IMR-90 (cell line): ENCODE measurements at regions not wholly inside any gene's neighbourhood (a gene's known extent, or its start where the extent isn't known, plus 50 kb on each side); places are given as distances from the start of the nearest gene placed in this dataset.
"Not testable (repeated sequence)": the region's sequence is repeated elsewhere in the genome, so short reads cannot be mapped to it uniquely, and the experiment has no call there.

Experiments used
- ATAC-seq: fragments of 200-7000 bp; cut with Tn5 transposase; 2 replicates; pipeline ENCODE4 v1.9.1; 2020; ENCODE audit warnings: low read depth, mild to moderate bottlenecking, moderate library complexity
- BruUV-seq: library from RNA; stranded (reverse); fragments of 400-500 nt; replicated peaks from 2 replicates; lab custom pipeline; 2021; lab: Mats Ljungman, UMichigan
- CTCF ChIA-PET: fragments of 300-600 bp; formaldehyde crosslinking; extraction: SDS; loops from one replicate; lab custom pipeline; 2021; ENCODE audit warnings: antibody characterized with exemption; lab: Yijun Ruan, JAX
- POLR2A ChIA-PET: fragments of 300-600 bp; sonication (Branson Sonifier 250); formaldehyde crosslinking; loops from one replicate; lab custom pipeline; 2022; ENCODE audit warnings: antibody characterized with exemption; ENCODE audit not compliant: unreplicated experiment; lab: Charles Lee
- DNase-seq: peaks from one replicate; pipeline ENCODE4 v3.0.0; 2013
- H2AFZ ChIP-seq: replicated peaks from 2 replicates; pipeline ENCODE3; 2013; ENCODE audit warnings: low read length, mild to moderate bottlenecking; ENCODE audit not compliant: poor library complexity
- H2AK5ac ChIP-seq: 2 replicates; pipeline ENCODE4 v1.6.1; 2013; ENCODE audit warnings: low read depth, low read length, inconsistent platforms
- H2AK9ac ChIP-seq: replicated peaks from 2 replicates; pipeline ENCODE3; 2013; ENCODE audit warnings: mild to moderate bottlenecking, low read depth, low read length, moderate library complexity; ENCODE audit not compliant: poor library complexity
- H2BK120ac ChIP-seq: 2 replicates; pipeline ENCODE4 v1.6.1; 2013; ENCODE audit warnings: low read depth, low read length, inconsistent platforms
- H2BK15ac ChIP-seq: 3 replicates; pipeline ENCODE4 v1.6.1; 2013; ENCODE audit warnings: low read depth, low read length, inconsistent platforms
- H2BK20ac ChIP-seq: 2 replicates; pipeline ENCODE4 v1.6.1; 2013; ENCODE audit warnings: low read depth, mild to moderate bottlenecking, inconsistent platforms, low read length, moderate library complexity
- H2BK5ac ChIP-seq: 2 replicates; pipeline ENCODE4 v1.6.1; 2013; ENCODE audit warnings: mild to moderate bottlenecking, low read depth, low read length, inconsistent platforms; ENCODE audit not compliant: poor library complexity, severe bottlenecking
- H3K14ac ChIP-seq: replicated peaks from 2 replicates; pipeline ENCODE4 v1.6.1; 2013; ENCODE audit warnings: low read depth, low read length, inconsistent platforms
- H3K18ac ChIP-seq: 2 replicates; pipeline ENCODE4 v1.6.1; 2013; ENCODE audit warnings: low read depth, low read length, control low read depth
- H3K23ac ChIP-seq: 2 replicates; pipeline ENCODE4 v1.6.1; 2013; ENCODE audit warnings: low read depth, low read length, inconsistent platforms
- H3K27ac ChIP-seq: 2 replicates; pipeline ENCODE4 v1.5.1; 2013; ENCODE audit warnings: mild to moderate bottlenecking, control low read depth, low read length; ENCODE audit not compliant: insufficient read depth
- H3K27me3 ChIP-seq: 2 replicates; pipeline ENCODE4 v1.6.1; 2013; ENCODE audit warnings: low read length; ENCODE audit not compliant: control insufficient read depth, insufficient read depth
- H3K36me3 ChIP-seq: 2 replicates; pipeline ENCODE4 v1.6.1; 2013; ENCODE audit warnings: low read length, mixed read lengths; ENCODE audit not compliant: control insufficient read depth, insufficient read depth
- H3K4ac ChIP-seq: 2 replicates; pipeline ENCODE4 v1.6.1; 2013; ENCODE audit warnings: low read depth, low read length, inconsistent platforms
- H3K4me1 ChIP-seq: 2 replicates; pipeline ENCODE4 v1.6.1; 2013; ENCODE audit warnings: low read length, mixed read lengths; ENCODE audit not compliant: control insufficient read depth, insufficient read depth
- H3K4me2 ChIP-seq: 2 replicates; pipeline ENCODE4 v1.6.1; 2013; ENCODE audit warnings: low read depth, mild to moderate bottlenecking, control low read depth, low read length, moderate library complexity
- H3K4me3 ChIP-seq: 2 replicates; pipeline ENCODE4 v1.5.1; 2013; ENCODE audit warnings: low read depth, mild to moderate bottlenecking, control low read depth, low read length, moderate library complexity; ENCODE audit not compliant: insufficient read depth
- H3K56ac ChIP-seq: 2 replicates; pipeline ENCODE4 v1.6.1; 2013; ENCODE audit warnings: low read length, inconsistent platforms; ENCODE audit not compliant: insufficient read depth; ENCODE audit errors: extremely low read depth
- H3K79me1 ChIP-seq, 2 experiments: 2 replicates each; pipeline ENCODE4 v1.6.1; 2013; ENCODE audit warnings: low read length in 2 of 2, inconsistent platforms in 1 of 2, low read depth in 1 of 2
- H3K9ac ChIP-seq: 2 replicates; pipeline ENCODE4 v1.6.1; 2013; ENCODE audit warnings: low read depth, low read length, control low read depth
- H3K9me1 ChIP-seq: 2 replicates; pipeline ENCODE4 v1.6.1; 2013; ENCODE audit warnings: low read length, inconsistent platforms; ENCODE audit not compliant: insufficient read depth
- H3K9me3 ChIP-seq: 2 replicates; pipeline ENCODE4 v1.6.1; 2013; ENCODE audit warnings: low read length; ENCODE audit not compliant: control insufficient read depth, insufficient read depth
- H4K20me1 ChIP-seq: 2 replicates; pipeline ENCODE4 v1.6.1; 2013; ENCODE audit warnings: low read length, inconsistent platforms; ENCODE audit not compliant: insufficient read depth
- H4K5ac ChIP-seq: 2 replicates; pipeline ENCODE4 v1.6.1; 2013; ENCODE audit warnings: mild to moderate bottlenecking, low read depth, low read length, control low read depth
- H4K8ac ChIP-seq, 2 experiments: 2 replicates each; pipeline ENCODE4 v1.6.1; 2013; ENCODE audit warnings: low read depth in 2 of 2, low read length in 2 of 2, control low read depth in 1 of 2, inconsistent platforms in 1 of 2
- H4K91ac ChIP-seq: 2 replicates; pipeline ENCODE4 v1.6.1; 2013; ENCODE audit warnings: low read depth, low read length, inconsistent platforms; ENCODE audit not compliant: insufficient read depth
- WGBS, 2 experiments: methylation state at CpG; one replicate each; pipeline versions ENCODE4 v1.1.5 to v1.1.7; 2013; ENCODE audit warnings: missing lambda C conversion rate in 2 of 2; ENCODE audit not compliant: insufficient read length in 1 of 2; ENCODE audit errors: extremely low coverage in 2 of 2; 5-methylcytosine and 5-hydroxymethylcytosine counted together
- dilution Hi-C: fragments of 300-500 bp; cut with HindIII; formaldehyde crosslinking; loops from one replicate; pipeline ENCODE4 v1.14.3; 2018; ENCODE audit warnings: low sequenced_read_pairs; ENCODE audit not compliant: unreplicated experiment
- in situ Hi-C: fragments of 300-500 bp; cut with MboI; formaldehyde crosslinking; loops from 3 replicates; pipeline ENCODE4 v1.14.3; 2019; ENCODE audit warnings: low sequenced_read_pairs, inconsistent platforms, mixed read lengths
- intact Hi-C: fragments of 100-400 bp; cut with micrococcal nuclease; formaldehyde crosslinking; loops from 2 replicates; pipeline ENCODE4 v1.10.0; 2022

DNA sequence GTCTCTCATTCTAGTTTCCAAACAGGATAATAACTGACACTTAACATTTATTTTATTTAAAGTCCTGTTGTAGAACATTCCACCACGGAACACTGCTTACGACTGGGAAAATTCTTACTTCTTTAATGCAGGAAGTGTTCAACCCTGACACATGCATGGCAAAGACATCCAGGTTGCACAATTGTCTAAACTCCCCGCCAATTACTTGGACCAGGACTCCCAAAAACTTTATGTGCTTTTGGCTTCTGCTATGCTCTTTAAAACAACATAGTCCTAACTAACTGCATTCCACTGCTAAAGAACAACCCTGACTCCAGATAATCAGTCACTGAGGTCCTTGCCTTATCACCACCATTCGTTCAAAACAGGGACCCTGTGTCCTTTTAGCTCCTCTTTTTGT lies 995.8 kb downstream of the LTN1 start:
- H3K18ac ChIP-seq, H3K4me2 ChIP-seq, H4K20me1 ChIP-seq, H3K4me3 ChIP-seq, H3K36me3 ChIP-seq, H2AK9ac ChIP-seq, POLR2A ChIA-PET, H2AK5ac ChIP-seq, H2BK20ac ChIP-seq, H3K9me1 ChIP-seq, in situ Hi-C loops, H3K14ac ChIP-seq, H3K4me1 ChIP-seq, H3K27me3 ChIP-seq, dilution Hi-C loops, CTCF ChIA-PET, H3K79me1 ChIP-seq, H3K4ac ChIP-seq, H3K23ac ChIP-seq, H2BK120ac ChIP-seq, H4K8ac ChIP-seq, intact Hi-C loops, H2AFZ ChIP-seq, H3K9me3 ChIP-seq, H3K56ac ChIP-seq, H2BK5ac ChIP-seq, DNase-seq, H2BK15ac ChIP-seq, BruUV-seq, ATAC-seq, H3K27ac ChIP-seq, H3K9ac ChIP-seq, H4K91ac ChIP-seq: not testable (repeated sequence)
- H4K5ac ChIP-seq, result peak overlapping the region; percentile 50; the same call in 1 of the 2 replicates
- WGBS, 2 experiments, result 14% methylated on average over 1 of the region's 4 CpGs; no CpG with 5 or more reads in 1 of the 2 experiments

DNA sequence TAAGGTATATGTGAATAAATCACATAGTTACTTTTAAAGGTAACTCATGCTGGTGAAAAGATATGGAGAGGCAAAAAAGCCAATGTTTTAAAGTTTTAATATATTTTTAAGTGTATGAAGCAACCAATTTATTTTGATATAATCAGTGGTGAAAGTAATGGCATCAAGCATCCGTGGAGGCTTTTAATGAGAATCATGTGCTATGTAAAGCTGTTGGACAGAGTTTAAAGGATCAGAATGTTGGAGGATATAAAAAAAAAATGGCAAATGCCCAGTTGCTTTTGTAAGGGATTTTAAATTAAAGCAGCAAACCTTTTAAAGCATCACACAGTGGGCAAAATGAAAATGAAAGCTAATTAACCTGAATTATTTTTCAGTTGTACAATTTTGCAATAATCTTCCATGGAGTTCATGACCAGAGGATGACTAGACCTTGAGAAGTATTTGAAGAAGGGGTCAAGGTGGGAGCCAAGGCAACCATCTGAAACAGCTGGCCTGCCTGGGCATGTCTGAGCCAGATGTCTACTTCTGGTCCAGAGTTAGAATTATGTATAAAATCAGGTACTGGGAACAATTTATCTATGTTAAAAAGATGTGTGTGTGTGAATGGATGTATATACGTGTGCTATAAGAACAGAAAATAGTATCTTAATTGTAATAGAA lies 1007.9 kb downstream of the LTN1 start:
- H2BK20ac ChIP-seq, H4K91ac ChIP-seq, H3K4ac ChIP-seq, CTCF ChIA-PET, H3K27me3 ChIP-seq, POLR2A ChIA-PET, intact Hi-C loops, H4K5ac ChIP-seq, H3K36me3 ChIP-seq, H2BK5ac ChIP-seq, H3K79me1 ChIP-seq, H3K9me1 ChIP-seq, H4K8ac ChIP-seq, H3K23ac ChIP-seq, H3K9ac ChIP-seq, H2AFZ ChIP-seq, H2BK120ac ChIP-seq, H3K4me3 ChIP-seq, H3K9me3 ChIP-seq, H2AK5ac ChIP-seq, H3K56ac ChIP-seq, H2BK15ac ChIP-seq, H3K18ac ChIP-seq, H3K4me2 ChIP-seq, dilution Hi-C loops, H3K4me1 ChIP-seq, in situ Hi-C loops, H2AK9ac ChIP-seq, BruUV-seq, H4K20me1 ChIP-seq: not testable (repeated sequence)
- DNase-seq (peak; percentile 5), ATAC-seq (peak; percentile 49; the same call in 1 of the 2 replicates)
- no CpG with 5 or more reads among the region's 2 CpGs for WGBS, 2 experiments
- Histone ChIP-seq H3K14ac (0 out of 2 replicates have a peak overlapping the region, but pooled peaks have one; percentile 52), H3K27ac (peak overlapping the region; percentile 56; the same call in 1 of the 2 replicates)
